HuH-7 (cell line): ENCODE measurements at regions not wholly inside any gene's neighbourhood (a gene's known extent, or its start where the extent isn't known, plus 50 kb on each side); places are given as distances from the start of the nearest gene placed in this dataset.
A peak's percentile ranks its signal among the peaks of the same experiment; 100 is the strongest.

Experiments used
- DNase-seq: peaks from one replicate; pipeline ENCODE4 v3.0.0; 2011; ENCODE audit warnings: low spot score

GRCh38 chr15:31830591-31830990 lies 199.7 kb upstream of the CHRNA7 start:
- no peak for DNase-seq

DNA sequence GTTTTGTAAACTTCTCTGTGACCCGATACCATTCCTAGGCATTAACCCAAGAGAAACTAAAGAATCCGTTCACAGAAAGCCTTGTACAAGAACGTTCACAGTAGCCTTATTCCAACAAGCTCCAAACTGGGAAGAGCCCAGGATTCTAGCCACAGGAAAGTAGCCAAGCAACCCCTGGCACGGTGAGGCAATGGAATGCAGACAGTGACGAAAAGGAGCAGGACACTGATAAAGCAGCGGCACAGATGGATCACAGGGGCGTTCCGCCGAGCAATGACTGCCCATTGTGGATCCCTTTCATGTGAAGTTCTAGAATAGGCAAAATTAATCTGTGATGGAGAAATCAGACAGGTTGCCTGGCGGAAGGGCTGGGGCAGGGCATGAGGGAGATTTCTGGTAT lies 198.7 kb upstream of the CHRNA7 start:
- no peak for DNase-seq

GRCh38 chr15:31834654-31835053 lies 195.7 kb upstream of the CHRNA7 start:
- DNase-seq, result no peak

DNA sequence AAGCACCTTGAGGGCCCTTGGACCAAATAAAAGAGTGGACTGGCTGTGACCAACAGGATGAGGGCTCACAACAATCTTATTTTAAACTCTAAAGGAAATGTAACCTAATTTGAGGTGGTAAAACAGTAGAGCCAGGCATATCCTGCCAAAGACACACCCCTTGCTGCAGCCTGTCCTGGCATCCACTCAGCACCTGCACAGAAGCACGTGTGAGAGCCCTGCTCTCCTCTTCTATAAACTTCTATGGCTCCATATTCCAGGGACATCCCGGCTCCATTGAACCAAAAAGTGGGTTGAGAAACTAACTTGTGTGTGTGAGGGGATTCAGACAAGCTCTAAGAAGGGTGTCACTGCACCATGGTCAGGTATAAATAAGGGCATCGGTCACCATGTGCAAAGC lies 190.9 kb upstream of the CHRNA7 start:
- DNase-seq, result no peak

DNA sequence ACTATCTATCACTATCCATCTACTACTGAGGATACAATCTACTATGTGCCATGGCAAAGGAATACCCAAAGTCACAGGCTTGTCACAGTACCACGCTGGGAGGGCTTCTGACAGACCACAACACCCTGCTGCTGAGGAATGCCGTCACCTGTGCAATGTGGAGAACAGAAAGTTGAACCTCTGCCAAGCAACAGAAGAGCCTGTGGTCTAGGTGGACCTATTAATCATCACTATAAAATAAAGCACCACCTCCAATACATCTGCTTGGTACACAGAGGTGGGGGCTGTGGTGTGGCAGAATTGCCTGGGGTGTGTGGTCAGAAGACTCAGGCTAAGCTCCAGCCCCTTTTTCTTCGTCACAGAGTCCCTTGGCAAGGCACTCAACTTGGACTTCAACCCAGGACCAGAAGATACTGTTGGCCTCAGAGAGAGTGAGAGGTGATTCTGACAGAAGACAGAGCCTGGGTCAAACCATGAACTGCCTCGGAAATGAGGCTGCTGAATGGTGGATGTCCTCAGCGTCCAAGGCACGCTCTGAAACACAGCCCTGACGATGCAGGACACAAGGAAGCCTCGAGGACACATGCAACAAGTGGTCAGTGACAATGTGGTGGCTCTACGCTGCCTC lies 189.4 kb upstream of the CHRNA7 start:
- no peak for DNase-seq

DNA sequence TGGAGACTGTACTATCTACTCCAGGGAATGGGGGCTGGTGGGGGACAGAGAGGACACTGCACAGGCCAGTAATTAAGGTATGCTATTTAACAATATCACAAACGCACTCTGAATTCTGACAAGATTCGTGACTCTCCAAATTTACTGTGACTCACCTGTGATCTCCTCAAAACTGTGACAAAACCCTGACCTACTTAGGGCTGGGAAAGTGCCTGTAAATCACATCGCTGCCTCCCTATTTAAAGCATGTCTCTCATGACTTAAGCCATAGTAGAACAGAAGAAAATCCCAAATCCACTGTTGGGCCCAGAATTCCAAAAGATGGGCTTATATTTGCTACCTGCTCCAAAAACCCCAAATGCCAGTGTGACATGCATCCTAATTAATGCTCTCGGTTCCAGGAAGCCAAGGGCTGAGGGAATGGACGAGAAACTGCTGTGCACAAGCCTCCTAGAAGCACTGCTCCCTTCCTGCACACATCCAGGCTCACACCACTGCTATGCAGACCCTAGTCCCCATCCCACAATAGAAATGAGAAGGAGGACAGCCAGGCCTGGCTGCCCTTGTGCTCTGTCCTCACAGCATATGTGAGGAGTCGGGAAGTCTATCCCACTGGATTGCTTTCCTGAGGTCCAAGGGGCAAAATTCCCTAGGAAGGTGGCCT lies 187.7 kb upstream of the CHRNA7 start:
- DNase-seq, result no peak

DNA sequence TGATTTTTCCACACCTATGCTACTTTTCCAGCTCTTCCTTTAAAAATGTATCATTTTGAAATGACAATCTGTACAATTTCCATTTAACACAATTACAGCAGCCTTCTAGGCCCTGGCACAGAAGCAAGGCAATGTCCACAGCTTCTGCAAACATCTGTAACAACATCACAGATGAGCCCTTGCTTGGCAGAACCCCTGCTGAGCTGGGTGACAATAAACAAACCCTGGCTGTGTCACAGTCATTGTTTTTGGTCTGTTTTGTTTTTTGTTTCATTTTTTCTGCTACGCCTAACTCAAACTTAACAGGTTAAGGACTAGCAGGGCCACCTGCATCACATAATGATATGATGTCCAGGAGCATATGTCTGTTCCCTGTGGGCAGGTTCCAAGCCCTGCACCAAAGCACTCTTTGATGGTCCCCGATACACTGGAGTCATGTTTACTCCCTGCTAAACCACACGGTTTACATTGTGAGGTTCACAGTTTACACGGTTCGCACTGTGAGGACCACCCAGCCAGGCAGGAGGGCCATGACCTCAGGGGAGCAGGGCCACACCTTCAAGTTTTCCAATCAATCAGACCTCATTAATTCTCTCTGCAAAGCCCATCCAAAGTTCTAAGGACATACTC lies 186.8 kb upstream of the CHRNA7 start:
- DNase-seq, result no peak

DNA sequence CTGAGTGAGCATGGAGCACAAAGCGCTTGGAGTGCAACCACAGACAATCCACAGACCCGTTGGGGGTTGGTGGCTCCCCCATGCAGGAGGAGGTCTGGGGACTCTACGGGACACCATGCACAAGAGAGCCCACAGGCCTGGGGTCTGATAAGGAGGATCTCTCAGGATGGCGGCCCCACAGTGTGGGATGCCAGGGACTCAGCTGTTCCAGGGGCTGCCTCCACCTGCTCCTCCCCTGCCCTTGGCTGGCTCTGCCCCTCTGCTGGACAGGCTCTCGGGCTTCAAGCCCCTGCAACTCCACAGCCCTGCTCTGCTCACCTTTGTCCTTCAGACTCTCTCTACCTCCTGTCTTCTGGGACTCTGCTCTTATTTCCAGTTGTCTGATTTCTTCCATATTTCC lies 184.5 kb upstream of the CHRNA7 start:
- DNase-seq, result no peak

DNA sequence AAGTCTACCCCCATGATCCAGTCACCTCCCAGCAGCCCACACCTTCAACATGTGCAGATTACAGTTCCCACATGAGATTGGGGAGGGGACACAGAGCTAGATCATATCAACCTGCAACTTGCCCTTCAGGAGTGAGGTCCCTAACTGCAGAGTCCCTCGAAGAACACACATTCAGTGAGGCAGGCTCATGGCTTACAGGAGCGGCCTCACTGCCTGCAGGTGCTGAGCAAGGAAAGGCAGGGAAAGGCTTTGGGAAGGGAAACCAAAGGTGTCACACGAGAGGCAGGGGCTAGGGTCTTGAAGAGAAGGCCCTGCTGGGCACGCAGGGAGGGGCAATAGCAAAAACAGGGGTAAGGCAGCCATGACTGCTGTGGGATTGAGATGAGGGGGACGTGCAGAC lies 182.4 kb upstream of the CHRNA7 start:
- no peak for DNase-seq

DNA sequence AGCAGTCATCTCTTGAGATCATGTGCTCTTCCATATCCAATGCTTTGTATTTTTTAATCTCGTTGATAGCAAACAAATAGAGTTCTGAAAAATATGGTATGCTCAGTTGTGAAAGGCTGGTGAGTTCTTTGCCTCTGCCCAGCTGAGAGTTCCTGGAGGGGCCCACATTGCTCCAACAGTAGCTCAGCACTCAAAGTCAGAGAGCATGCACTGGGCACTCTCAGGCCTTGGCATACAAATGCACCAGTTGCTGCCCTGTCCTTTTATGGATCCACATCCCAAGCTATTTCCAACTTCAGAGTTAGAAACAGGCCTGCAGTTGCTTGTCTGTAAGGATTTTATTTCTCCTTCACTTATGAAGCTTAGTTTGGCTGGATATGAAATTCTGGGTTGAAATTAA lies 181.7 kb upstream of the CHRNA7 start:
- no peak for DNase-seq

- DNase-seq, result no peak
Measured at GRCh38 chr15:31852933-31853799, 177.1 kb upstream of the CHRNA7 start.

DNA sequence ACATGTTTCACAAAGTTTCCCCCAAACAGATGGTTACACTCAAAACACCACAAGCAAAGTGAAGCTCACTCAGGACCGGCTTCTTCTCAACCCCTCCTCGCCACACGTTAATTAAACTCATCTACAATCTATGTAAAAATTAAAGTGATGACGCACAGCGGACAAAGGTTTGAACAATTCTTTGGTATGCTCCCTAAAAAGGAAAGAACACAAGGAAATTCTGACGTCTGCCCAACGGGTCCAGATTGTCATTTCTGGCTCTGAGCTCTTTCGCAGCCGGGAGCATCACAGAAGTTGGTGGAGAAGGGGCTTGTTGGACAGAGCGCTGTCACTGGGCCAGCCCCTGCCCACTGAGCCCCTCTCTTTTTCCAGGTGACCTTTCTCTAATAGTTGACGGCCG lies 173.7 kb upstream of the CHRNA7 start:
- DNase-seq, result no peak

DNA sequence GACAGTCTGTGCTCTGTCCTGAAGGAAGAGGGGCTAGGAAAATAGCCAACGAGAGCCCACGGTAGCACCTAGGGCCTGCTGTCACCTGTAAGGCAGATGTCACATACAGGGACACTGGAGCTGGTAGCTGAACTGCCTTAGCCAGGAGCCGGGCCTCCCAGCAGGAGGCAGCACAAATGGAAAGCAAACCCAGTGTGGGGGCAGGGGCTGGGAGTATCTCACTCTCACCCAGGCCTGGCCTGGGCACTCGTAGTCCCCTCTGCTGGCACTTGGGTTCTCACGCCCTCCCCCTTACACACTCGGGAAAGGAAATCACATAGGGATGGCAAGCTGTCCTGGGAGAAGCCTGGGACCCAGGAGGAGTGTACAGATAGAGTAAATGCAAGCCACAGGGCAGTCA lies 173.1 kb upstream of the CHRNA7 start:
- no peak for DNase-seq

- DNase-seq, result no peak
Measured at GRCh38 chr15:31858026-31858425, 172.3 kb upstream of the CHRNA7 start.

DNA sequence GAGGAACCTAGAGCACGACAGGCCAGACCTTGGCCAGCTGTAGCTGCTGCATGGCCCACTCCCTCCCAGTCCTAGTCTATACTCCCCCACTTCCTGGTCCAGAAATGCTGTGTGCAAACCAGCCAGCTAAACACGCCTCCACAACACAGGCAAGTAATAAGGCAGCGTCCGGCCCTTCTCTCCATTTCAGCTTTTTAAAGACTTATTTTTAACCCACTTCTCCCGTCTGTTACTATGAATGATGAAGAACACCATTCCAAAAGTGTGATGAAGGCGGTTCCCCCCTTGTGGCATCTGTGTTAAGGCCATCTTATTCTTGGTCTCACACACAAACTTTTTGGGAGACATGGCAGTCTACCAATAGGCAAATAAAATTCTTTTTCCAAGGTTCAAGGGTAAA lies 164.1 kb upstream of the CHRNA7 start:
- DNase-seq, result no peak

- DNase-seq, result peak; percentile 58
Measured at GRCh38 chr15:31867536-31868442, 162.5 kb upstream of the CHRNA7 start.

DNA sequence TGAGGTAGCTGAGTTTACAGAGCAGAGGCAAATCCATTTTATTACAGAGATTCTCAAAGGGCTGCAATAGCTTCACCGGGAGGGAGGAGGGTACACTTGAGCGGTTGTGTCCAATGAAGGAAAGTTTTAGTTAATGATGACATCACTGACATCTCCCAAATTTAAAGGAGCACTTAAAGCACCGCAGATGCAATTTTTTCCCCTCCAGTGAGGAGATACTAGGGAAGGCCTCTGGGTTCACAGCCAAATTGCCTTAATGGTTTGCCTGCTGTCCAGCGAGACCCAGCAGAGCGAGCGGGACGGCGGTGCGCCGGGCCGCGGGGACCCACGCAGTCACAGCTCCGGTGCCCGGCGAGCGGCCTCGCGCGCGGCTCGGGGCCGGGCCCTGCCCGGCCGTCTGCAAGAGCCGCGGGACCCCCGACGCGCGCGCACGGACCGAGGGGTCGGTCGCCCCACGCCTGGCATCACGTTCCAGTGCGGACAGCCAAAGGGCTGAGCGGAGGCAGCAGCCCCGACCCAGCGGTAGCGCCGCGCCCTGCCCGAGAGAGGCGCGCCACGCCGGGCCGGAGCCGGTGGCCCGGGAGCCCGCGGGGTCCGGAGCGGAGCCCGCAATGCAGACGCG lies 160.5 kb upstream of the CHRNA7 start:
- DNase-seq, result no peak

- DNase-seq, result peak; percentile 66
Measured at GRCh38 chr15:31870328-31871165, 159.8 kb upstream of the CHRNA7 start, which contains the start of gene OTUD7A. TSS of gene OTUD7A (minus strand) at chr15:31870673.

GRCh38 chr15:31871166-31871886 lies 159.0 kb upstream of the CHRNA7 start:
- no peak for DNase-seq

DNA sequence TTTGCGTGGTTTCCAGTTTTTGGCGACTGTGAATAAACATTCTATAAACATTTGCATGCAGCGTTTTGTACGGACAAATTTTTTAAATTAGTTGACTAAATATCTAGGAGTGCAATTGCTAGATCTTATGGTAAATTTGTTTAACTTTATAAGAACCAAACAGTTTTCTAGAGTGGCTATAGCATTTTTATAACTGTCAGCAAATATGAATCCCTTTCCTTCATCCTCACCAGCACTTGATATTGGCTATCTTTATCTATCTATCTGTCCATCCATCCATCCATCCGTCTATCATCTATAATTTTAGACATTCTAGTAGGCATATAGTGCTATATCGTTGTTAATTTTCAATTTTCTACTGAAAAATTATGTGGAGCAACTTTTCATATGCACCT lies 158.4 kb upstream of the CHRNA7 start:
- no peak for DNase-seq
